H1 (cell line): ENCODE measurements at regions not wholly inside any gene's neighbourhood (a gene's known extent, or its start where the extent isn't known, plus 50 kb on each side); places are given as distances from the start of the nearest gene placed in this dataset.

Experiments
- CTCF ChIA-PET: fragments of 300-600 bp; sonication (Branson Sonifier 250); formaldehyde crosslinking; loops from one replicate; lab custom pipeline; 2021; ENCODE audit not compliant: partially characterized antibody; lab: Charles Lee
- POLR2A ChIA-PET: fragments of 300-600 bp; sonication (Branson Sonifier 250); formaldehyde crosslinking; loops from one replicate; lab custom pipeline; 2021; ENCODE audit warnings: inconsistent platforms; ENCODE audit not compliant: partially characterized antibody; lab: Charles Lee
- DNase-seq, 2 experiments: peaks; one replicate each; pipeline versions ENCODE4 v3.0.0 to v3.0.0-alpha.2; 2010 to 2022; ENCODE audit warnings: low spot score in 2 of 2, low read depth in 1 of 2, mixed read lengths in 1 of 2
- FAIRE-seq: peaks from 2 replicates; lab custom pipeline; 2011; peaks lifted over from hg19 to GRCh38; lab: Jason Lieb, UNC
- H2AFZ ChIP-seq: 2 replicates; pipeline ENCODE4 v1.8.1; 2012; ENCODE audit warnings: low read length, inconsistent platforms
- H2AK5ac ChIP-seq: 2 replicates; pipeline ENCODE4 v1.6.1; 2013; ENCODE audit warnings: low read depth, low read length
- H2BK120ac ChIP-seq: replicated peaks from 2 replicates; pipeline ENCODE3; 2013; ENCODE audit warnings: low read depth, low read length, inconsistent platforms
- H2BK12ac ChIP-seq: 2 replicates; pipeline ENCODE4 v1.6.1; 2013; ENCODE audit warnings: low read depth, low read length
- H2BK15ac ChIP-seq: 2 replicates; pipeline ENCODE4 v1.6.1; 2013; ENCODE audit warnings: low read length
- H2BK20ac ChIP-seq: 2 replicates; pipeline ENCODE4 v1.6.1; 2013; ENCODE audit warnings: low read length
- H2BK5ac ChIP-seq: 2 replicates; pipeline ENCODE4 v1.6.1; 2013; ENCODE audit warnings: low read depth, low read length
- H3K14ac ChIP-seq: 2 replicates; pipeline ENCODE4 v1.6.1; 2013; ENCODE audit warnings: inconsistent platforms; ENCODE audit not compliant: insufficient read length
- H3K18ac ChIP-seq: 2 replicates; pipeline ENCODE4 v1.6.1; 2013; ENCODE audit warnings: low read length; ENCODE audit errors: extremely low read depth
- H3K23ac ChIP-seq: 2 replicates; pipeline ENCODE4 v1.6.1; 2013; ENCODE audit warnings: inconsistent platforms; ENCODE audit not compliant: insufficient read length
- H3K23me2 ChIP-seq: 2 replicates; pipeline ENCODE4 v1.6.1; 2013; ENCODE audit warnings: low read depth, low read length
- H3K27ac ChIP-seq: 2 replicates; pipeline ENCODE4 v1.6.1; 2011; ENCODE audit warnings: low read depth, low read length, inconsistent platforms
- H3K27me3 ChIP-seq, 4 experiments: replicated peaks in 1 of 4; 1 replicate in 1 of 4; 2 replicates in 3 of 4; pipeline versions ENCODE4 v1.6.1 to v1.8.1; 2011 to 2013; ENCODE audit warnings: low read length in 3 of 4, mild to moderate bottlenecking in 3 of 4, inconsistent platforms in 2 of 4, mixed read lengths in 2 of 4, moderate library complexity in 1 of 4; ENCODE audit not compliant: control insufficient read depth in 3 of 4, insufficient read depth in 3 of 4; ENCODE audit errors: extremely low read depth in 1 of 4
- H3K36me3 ChIP-seq, 4 experiments: 2 replicates each; pipeline versions ENCODE4 v1.6.1 to v1.8.1; 2011 to 2013; ENCODE audit warnings: mild to moderate bottlenecking in 4 of 4, low read length in 3 of 4, moderate library complexity in 2 of 4, control low read depth in 1 of 4, inconsistent platforms in 1 of 4; ENCODE audit not compliant: insufficient read depth in 4 of 4, control insufficient read depth in 2 of 4
- H3K4ac ChIP-seq: replicated peaks from 2 replicates; pipeline ENCODE3; 2013; ENCODE audit warnings: low read length, low read depth, mixed read lengths, inconsistent platforms; ENCODE audit not compliant: insufficient read length
- H3K4me1 ChIP-seq, 4 experiments: replicated peaks in 1 of 4; 1 replicate in 1 of 4; 2 replicates in 3 of 4; pipeline versions ENCODE4 v1.6.1 to v1.8.1; 2011 to 2013; ENCODE audit warnings: low read length in 3 of 4, inconsistent platforms in 2 of 4, mixed read lengths in 1 of 4; ENCODE audit not compliant: insufficient read depth in 4 of 4, control insufficient read depth in 3 of 4
- H3K4me2 ChIP-seq, 2 experiments: 2 replicates each; pipeline versions ENCODE4 v1.6.1 to v1.8.1; 2011 to 2013; ENCODE audit warnings: low read depth in 2 of 2, low read length in 2 of 2, control low read depth in 1 of 2, inconsistent platforms in 1 of 2, mild to moderate bottlenecking in 1 of 2; ENCODE audit not compliant: insufficient read depth in 1 of 2
- H3K4me3 ChIP-seq, 4 experiments: fragments of 200-600, 300-600 bp in 1 of 4; sonication (generic), shearing (Covaris generic), sonication (Bioruptor Twin) in 1 of 4; 2 replicates each; pipeline versions ENCODE4 v1.5.1 to v1.8.1; 2011 to 2016; ENCODE audit warnings: low read length in 4 of 4, low read depth in 3 of 4, control low read depth in 2 of 4, inconsistent platforms in 2 of 4, mild to moderate bottlenecking in 2 of 4, mixed read lengths in 1 of 4, moderate library complexity in 1 of 4; ENCODE audit not compliant: insufficient read depth in 2 of 4; ENCODE audit errors: extremely low read depth in 1 of 4
- H3K56ac ChIP-seq: replicated peaks from 2 replicates; pipeline ENCODE3; 2013; ENCODE audit warnings: low read depth, mild to moderate bottlenecking, mixed read lengths, low read length, inconsistent platforms; ENCODE audit not compliant: insufficient read length
- H3K79me1 ChIP-seq: 2 replicates; pipeline ENCODE4 v1.6.1; 2013; ENCODE audit warnings: low read depth, low read length, control low read depth
- H3K79me2 ChIP-seq, 2 experiments: 2 replicates each; pipeline versions ENCODE4 v1.6.1 to v1.8.1; 2012 to 2013; ENCODE audit warnings: low read length in 2 of 2, mild to moderate bottlenecking in 2 of 2, inconsistent platforms in 1 of 2; ENCODE audit not compliant: insufficient read depth in 2 of 2, control insufficient read depth in 1 of 2
- H3K9ac ChIP-seq, 4 experiments: replicated peaks in 1 of 4; 1 replicate in 1 of 4; 2 replicates in 3 of 4; pipeline versions ENCODE4 v1.6.1 to v1.8.1; 2011 to 2013; ENCODE audit warnings: low read depth in 3 of 4, low read length in 3 of 4, control low read depth in 2 of 4, mild to moderate bottlenecking in 2 of 4, moderate library complexity in 2 of 4, inconsistent platforms in 1 of 4; ENCODE audit errors: extremely low read depth in 1 of 4
- H3K9me3 ChIP-seq, 2 experiments: 2 replicates each; pipeline versions ENCODE4 v1.6.1 to v1.8.1; 2012 to 2013; ENCODE audit warnings: mild to moderate bottlenecking in 2 of 2, moderate library complexity in 2 of 2, control low read depth in 1 of 2, inconsistent platforms in 1 of 2, low read depth in 1 of 2, low read length in 1 of 2, mixed read lengths in 1 of 2; ENCODE audit not compliant: insufficient read depth in 2 of 2
- H4K20me1 ChIP-seq, 2 experiments: replicated peaks in 1 of 2; 2 replicates each; pipeline versions ENCODE3 to v1.8.1; 2011 to 2013; ENCODE audit warnings: inconsistent platforms in 2 of 2, low read length in 2 of 2, mild to moderate bottlenecking in 1 of 2; ENCODE audit not compliant: insufficient read depth in 2 of 2, control insufficient read depth in 1 of 2
- H4K5ac ChIP-seq: 2 replicates; pipeline ENCODE4 v1.6.1; 2013; ENCODE audit warnings: low read length, low read depth, mixed read lengths, inconsistent platforms; ENCODE audit not compliant: insufficient read length
- H4K8ac ChIP-seq: 2 replicates; pipeline ENCODE4 v1.8.0; 2013; ENCODE audit warnings: mild to moderate bottlenecking, moderate library complexity, low read length, inconsistent platforms; ENCODE audit not compliant: insufficient read depth; ENCODE audit errors: extremely low read depth
- H4K91ac ChIP-seq: replicated peaks from 2 replicates; pipeline ENCODE3; 2013; ENCODE audit warnings: low read length, mixed read lengths, inconsistent platforms; ENCODE audit not compliant: insufficient read length
- CTCF ChIP-seq, 3 experiments: IDR thresholded peaks; 1 replicate in 2 of 3; 2 replicates in 1 of 3; pipeline versions ENCODE4 v1.5.1 to v1.6.1; 2011; ENCODE audit warnings: low read length in 3 of 3, mild to moderate bottlenecking in 3 of 3, inconsistent platforms in 2 of 3, low read depth in 1 of 3, moderate library complexity in 1 of 3; ENCODE audit not compliant: insufficient read depth in 1 of 3; ENCODE audit errors: control extremely low read depth in 1 of 3
- EGR1 ChIP-seq: IDR thresholded peaks from 2 replicates; pipeline ENCODE4 v1.6.1; 2011; ENCODE audit warnings: low read depth, low read length, borderline replicate concordance
- RAD21 ChIP-seq, 2 experiments: IDR thresholded peaks in 1 of 2; conservative IDR thresholded peaks in 1 of 2; 2 replicates each; pipeline ENCODE4 v1.6.1; 2011; ENCODE audit warnings: low read depth in 2 of 2, low read length in 2 of 2, improper control_type of control experiment in 1 of 2, inconsistent platforms in 1 of 2, mild to moderate bottlenecking in 1 of 2, moderate library complexity in 1 of 2
- WGBS, 2 experiments: shearing (Covaris generic) in 1 of 2; methylation state at CpG; one replicate each; pipeline versions ENCODE4 v1.1.6 to v1.1.7; 2013 to 2015; ENCODE audit warnings: low lambda C conversion rate in 2 of 2, mixed read lengths in 2 of 2, inconsistent platforms in 1 of 2, low coverage in 1 of 2, missing lambda C conversion rate in 1 of 2; ENCODE audit not compliant: insufficient replicate concordance in 2 of 2, insufficient coverage in 1 of 2, insufficient read length in 1 of 2; ENCODE audit errors: extremely low coverage in 1 of 2, missing lambda C conversion rate in 1 of 2; 5-methylcytosine and 5-hydroxymethylcytosine counted together

- H3K27ac ChIP-seq = no peak overlapping the region
- CTCF ChIA-PET = no interaction called here
- H4K91ac ChIP-seq = no peak overlapping the region
- no peak overlapping the region for H3K9ac ChIP-seq
- H2BK15ac ChIP-seq = no peak overlapping the region
- H3K18ac ChIP-seq = no peak overlapping the region
- H3K9me3 ChIP-seq = no peaks in the 10 kb centered on the region
- DNase-seq = no peak
- H3K14ac ChIP-seq = no peak overlapping the region
- H3K4me3 ChIP-seq = no peak overlapping the region
- no peak overlapping the region for H3K4ac ChIP-seq
- no peak overlapping the region for H3K56ac ChIP-seq
- 85% methylated on average over 5 of the region's 5 CpGs; no CpG with 5 or more reads in 1 of the 2 experiments for WGBS, 2 experiments
- no peak overlapping the region for H3K23ac ChIP-seq
- no peaks in the 10 kb centered on the region for H3K79me1 ChIP-seq
- POLR2A ChIA-PET = no interaction called here
- FAIRE-seq = no peak
- no peak overlapping the region for H4K5ac ChIP-seq
- H3K79me2 ChIP-seq = no peaks in the 10 kb centered on the region
- H3K27me3 ChIP-seq = no peaks in the 10 kb centered on the region
- H3K4me1 ChIP-seq = no peaks in the 10 kb centered on the region
- H2BK12ac ChIP-seq = no peak overlapping the region
- H2BK5ac ChIP-seq = no peak overlapping the region
- no peak overlapping the region for H2BK120ac ChIP-seq
- H2AFZ ChIP-seq = no peak overlapping the region; the same call in 1 of the 2 replicates
- no peaks in the 10 kb centered on the region for H3K36me3 ChIP-seq
- no peak overlapping the region for H2BK20ac ChIP-seq
- H4K8ac ChIP-seq = no peak overlapping the region
- H4K20me1 ChIP-seq = no peaks in the 10 kb centered on the region
- no peak overlapping the region for H3K4me2 ChIP-seq
- H2AK5ac ChIP-seq = no peak overlapping the region
- TF ChIP-seq EGR1 = no peak
- peak in 1 of 3 experiments; percentile 29; a peak in 1 of 4 replicates for TF ChIP-seq CTCF (IDR thresholded peaks at IDR 0.05; ENCODE audit: control extremely low read depth in 1 of 3, insufficient read depth in 1 of 3, low read depth in 1 of 3, low read length in 3 of 3)
- TF ChIP-seq RAD21 (IDR thresholded peaks at IDR 0.05 in 1 of 2, conservative IDR thresholded peaks at IDR 0.05 in 1 of 2; ENCODE audit: low read depth in 2 of 2, low read length in 2 of 2) = peak; percentile 12 to 15; a peak in 2 of 4 replicates
- H3K23me2 ChIP-seq = no peaks in the 10 kb centered on the region
Observed at GRCh38 chr5:23024470-23024869, 171.3 kb upstream of the CDH12 start.
